Forelimb muscle (tissue), 1 donor: ENCODE measurements at regions not wholly inside any gene's neighbourhood (a gene's known extent, or its start where the extent isn't known, plus 50 kb on each side); places are given as distances from the start of the nearest gene placed in this dataset.

ENCODE experiments used
- DNase-seq: peaks from one replicate; pipeline ENCODE4 v3.0.0-alpha.2; 2013; ENCODE audit warnings: low read depth

- no peak for DNase-seq
Measured at GRCh38 chr7:25392588-25393338, 164.5 kb upstream of the NPVF start.

- DNase-seq: no peak
Measured at GRCh38 chr7:25395976-25396375, 167.7 kb upstream of the NPVF start.

- no peak for DNase-seq
Measured at GRCh38 chr7:25396668-25397067, 168.4 kb upstream of the NPVF start.

- no peak for DNase-seq
Measured at GRCh38 chr7:25398418-25398817, 170.1 kb upstream of the NPVF start.

- no peak for DNase-seq
Measured at GRCh38 chr7:25399000-25399750, 170.9 kb upstream of the NPVF start.

GRCh38 chr7:25402532-25402931 is 174.2 kb upstream of the NPVF start:
- DNase-seq: no peak

- DNase-seq: no peak
Measured at GRCh38 chr7:25405736-25406135, 177.4 kb upstream of the NPVF start.

GRCh38 chr7:25407053-25407452 is 178.8 kb upstream of the NPVF start:
- DNase-seq: no peak

- no peak for DNase-seq
Measured at GRCh38 chr7:25408012-25408687, 179.9 kb upstream of the NPVF start.

GRCh38 chr7:25408876-25409275 is 180.6 kb upstream of the NPVF start:
- DNase-seq: no peak

GRCh38 chr7:25409897-25410636 is 181.8 kb upstream of the NPVF start:
- no peak for DNase-seq

- DNase-seq: no peak
Measured at GRCh38 chr7:25420771-25421170, 192.5 kb upstream of the NPVF start.

GRCh38 chr7:25424113-25424512 is 195.8 kb upstream of the NPVF start:
- DNase-seq: no peak

- no peak for DNase-seq
Measured at GRCh38 chr7:25424855-25425254, 196.6 kb upstream of the NPVF start.

GRCh38 chr7:25427721-25428120 is 199.4 kb upstream of the NPVF start:
- no peak for DNase-seq

GRCh38 chr7:25429731-25430130 is 201.4 kb upstream of the NPVF start:
- no peak for DNase-seq

- DNase-seq: no peak
Measured at GRCh38 chr7:25430200-25430931, 202.1 kb upstream of the NPVF start.

GRCh38 chr7:25431956-25432450 is 203.7 kb upstream of the NPVF start:
- no peak for DNase-seq

- no peak for DNase-seq
Measured at GRCh38 chr7:25432807-25433206, 204.5 kb upstream of the NPVF start.

GRCh38 chr7:25436413-25436812 is 208.1 kb upstream of the NPVF start:
- DNase-seq: no peak

GRCh38 chr7:25437308-25437707 is 209.0 kb upstream of the NPVF start:
- DNase-seq: no peak
